GM12878 (cell line): ENCODE measurements at regions not wholly inside any gene's neighbourhood (a gene's known extent, or its start where the extent isn't known, plus 50 kb on each side); places are given as distances from the start of the nearest gene placed in this dataset.
A peak's percentile ranks its signal among the peaks of the same experiment; 100 is the strongest.

Experiments
- BHLHE40 ChIP-seq, 2 experiments: fragments of 450-650 bp in 1 of 2; IDR thresholded peaks; 2 replicates each; pipeline ENCODE4 v1.6.1; 2011 to 2017; ENCODE audit warnings: low read depth in 2 of 2, borderline replicate concordance in 1 of 2, improper control_type of control experiment in 1 of 2, low read length in 1 of 2, mild to moderate bottlenecking in 1 of 2
- BRCA1 ChIP-seq: IDR thresholded peaks from 2 replicates; pipeline ENCODE4 v1.6.1; 2011; ENCODE audit warnings: low read depth, low read length, improper control_type of control experiment
- CBX5 ChIP-seq: sonication (generic); IDR thresholded peaks from 2 replicates; pipeline ENCODE4 v1.6.1; 2016; ENCODE audit warnings: low read depth, moderate library complexity, mild to moderate bottlenecking, inconsistent platforms
- CEBPB ChIP-seq, 2 experiments: fragments of 150-350 bp in 1 of 2; IDR thresholded peaks; 2 replicates each; pipeline ENCODE4 v1.6.1; 2012 to 2014; ENCODE audit warnings: low read depth in 2 of 2, low read length in 2 of 2, borderline replicate concordance in 1 of 2, inconsistent platforms in 1 of 2
- CREB1 ChIP-seq: IDR thresholded peaks from 2 replicates; pipeline ENCODE4 v1.6.1; 2012; ENCODE audit warnings: low read depth, mild to moderate bottlenecking, inconsistent platforms
- HDAC6 ChIP-seq: fragments of 200-600 bp; sonication (generic); IDR thresholded peaks from one replicate; pipeline ENCODE4 v1.8.0; 2017; ENCODE audit warnings: antibody characterized with exemption; ENCODE audit not compliant: unreplicated experiment
- LARP7 ChIP-seq: fragments of 450-650 bp; IDR thresholded peaks from 2 replicates; pipeline ENCODE4 v1.6.1; 2017; ENCODE audit warnings: mild to moderate bottlenecking
- MEF2B ChIP-seq: fragments of 450-650 bp; IDR thresholded peaks from 2 replicates; pipeline ENCODE4 v1.6.1; 2018; ENCODE audit warnings: mild to moderate bottlenecking, moderate library complexity; ENCODE audit not compliant: partially characterized antibody, poor library complexity, severe bottlenecking
- MXI1 ChIP-seq: fragments of 150-350 bp; IDR thresholded peaks from 2 replicates; pipeline ENCODE4 v1.6.1; 2011; ENCODE audit warnings: low read depth, mild to moderate bottlenecking, inconsistent platforms, low read length, improper control_type of control experiment
- NFYA ChIP-seq: IDR thresholded peaks from 2 replicates; pipeline ENCODE4 v1.6.1; 2011; ENCODE audit warnings: low read depth, mild to moderate bottlenecking, low read length, improper control_type of control experiment, borderline replicate concordance
- NFYB ChIP-seq: IDR thresholded peaks from 2 replicates; pipeline ENCODE4 v1.6.1; 2011; ENCODE audit warnings: low read depth, mild to moderate bottlenecking, low read length, improper control_type of control experiment, moderate library complexity; ENCODE audit not compliant: insufficient read depth
- NR2F1 ChIP-seq: fragments of 450-650 bp; conservative IDR thresholded peaks from 2 replicates; pipeline ENCODE4 v1.6.1; 2017; ENCODE audit warnings: mild to moderate bottlenecking
- POU2F2 ChIP-seq: IDR thresholded peaks from 3 replicates; pipeline ENCODE4 v1.6.1; 2011; ENCODE audit warnings: low read depth, mild to moderate bottlenecking, low read length, borderline replicate concordance
- RBBP5 ChIP-seq: fragments of 200-600 bp; sonication (generic); conservative IDR thresholded peaks from 2 replicates; pipeline ENCODE4 v1.6.1; 2016
- SUPT20H ChIP-seq: IDR thresholded peaks from 2 replicates; pipeline ENCODE4 v1.6.1; 2011; ENCODE audit warnings: low read depth, mild to moderate bottlenecking, low read length, moderate library complexity, borderline replicate concordance; ENCODE audit not compliant: control insufficient read depth
- TAF1 ChIP-seq: IDR thresholded peaks from 2 replicates; pipeline ENCODE4 v1.6.1; 2011; ENCODE audit warnings: mild to moderate bottlenecking, low read depth, low read length, borderline replicate concordance
- YBX1 ChIP-seq: fragments of 450-650 bp; IDR thresholded peaks from 2 replicates; pipeline ENCODE4 v1.6.1; 2016; ENCODE audit warnings: antibody characterized with exemption
- ZBED1 ChIP-seq: IDR thresholded peaks from 2 replicates; pipeline ENCODE4 v1.6.1; 2016; ENCODE audit warnings: borderline replicate concordance
- TF ChIP-seq, protein P1 (sequence below): IDR thresholded peaks from 2 replicates; pipeline ENCODE4 v1.6.1; 2011; ENCODE audit warnings: borderline replicate concordance, low read depth, mild to moderate bottlenecking, moderate library complexity, mixed read lengths, low read length; ENCODE audit not compliant: insufficient read depth; ENCODE audit errors: extremely low read length
- TF ChIP-seq, protein P2 (sequence below): fragments of 450-650 bp; IDR thresholded peaks from 2 replicates; pipeline ENCODE4 v1.6.1; 2017; ENCODE audit warnings: low read depth, mild to moderate bottlenecking, moderate library complexity
- TF ChIP-seq, protein P3 (sequence below): fragments of 150-350 bp; IDR thresholded peaks from 2 replicates; pipeline ENCODE4 v1.6.1; 2014; ENCODE audit warnings: mild to moderate bottlenecking, low read depth, low read length
- TF ChIP-seq, protein P4 (sequence below): fragments of 450-650 bp; IDR thresholded peaks from 2 replicates; pipeline ENCODE4 v1.6.1; 2017; ENCODE audit warnings: mild to moderate bottlenecking, low read depth, inconsistent platforms; ENCODE audit not compliant: poor library complexity, severe bottlenecking
- TF ChIP-seq, protein P5 (sequence below): fragments of 450-650 bp; conservative IDR thresholded peaks from 2 replicates; pipeline ENCODE4 v1.6.1; 2017; ENCODE audit warnings: mild to moderate bottlenecking, moderate library complexity

DNA sequence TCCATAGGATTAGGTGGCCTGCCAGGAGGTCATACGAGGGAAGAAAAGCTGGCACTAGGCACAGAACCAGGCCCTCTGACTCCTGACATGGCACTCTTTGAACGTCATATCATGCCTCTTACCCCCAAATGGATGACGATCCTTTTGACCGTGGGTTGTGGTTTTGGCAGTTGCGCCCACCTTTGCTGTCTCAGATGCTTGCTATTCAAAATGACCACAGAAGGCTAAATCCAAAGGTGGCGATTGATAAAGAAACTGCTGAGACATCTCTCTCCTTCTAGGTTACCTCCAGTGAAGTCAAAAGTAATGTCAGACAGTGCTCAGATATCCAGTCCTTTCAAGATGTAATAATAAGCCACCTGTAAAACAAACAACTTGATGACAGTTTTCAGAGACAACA is 385.0 kb downstream of the EFNA5 start (continued):
- TF ChIP-seq, protein P1, sequence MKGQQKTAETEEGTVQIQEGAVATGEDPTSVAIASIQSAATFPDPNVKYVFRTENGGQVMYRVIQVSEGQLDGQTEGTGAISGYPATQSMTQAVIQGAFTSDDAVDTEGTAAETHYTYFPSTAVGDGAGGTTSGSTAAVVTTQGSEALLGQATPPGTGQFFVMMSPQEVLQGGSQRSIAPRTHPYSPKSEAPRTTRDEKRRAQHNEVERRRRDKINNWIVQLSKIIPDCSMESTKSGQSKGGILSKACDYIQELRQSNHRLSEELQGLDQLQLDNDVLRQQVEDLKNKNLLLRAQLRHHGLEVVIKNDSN: no peak
- TF ChIP-seq NFYA (no peak), CBX5 (no peak), SUPT20H (no peak), BHLHE40 (IDR thresholded peaks at IDR 0.05; ENCODE audit: borderline replicate concordance in 1 of 2, low read depth in 2 of 2, low read length in 1 of 2) (peak in 1 of 2 experiments; percentile 30; a peak in 1 of 4 replicates), CEBPB (IDR thresholded peaks at IDR 0.05; ENCODE audit: borderline replicate concordance in 1 of 2, low read depth in 2 of 2, low read length in 2 of 2) (no peak), CREB1 (peak; percentile 73), MXI1 (no peak), POU2F2 (peak; percentile 36; the same call in 1 of the 3 replicates), NR2F1 (0 out of 2 replicates have a peak, but pooled peaks have one; percentile 28), LARP7 (no peak), RBBP5 (no peak), HDAC6 (no peak), TAF1 (no peak), MEF2B (peak; percentile 48), ZBED1 (no peak), YBX1 (no peak), NFYB (no peak), BRCA1 (no peak)
- TF ChIP-seq, protein P2, sequence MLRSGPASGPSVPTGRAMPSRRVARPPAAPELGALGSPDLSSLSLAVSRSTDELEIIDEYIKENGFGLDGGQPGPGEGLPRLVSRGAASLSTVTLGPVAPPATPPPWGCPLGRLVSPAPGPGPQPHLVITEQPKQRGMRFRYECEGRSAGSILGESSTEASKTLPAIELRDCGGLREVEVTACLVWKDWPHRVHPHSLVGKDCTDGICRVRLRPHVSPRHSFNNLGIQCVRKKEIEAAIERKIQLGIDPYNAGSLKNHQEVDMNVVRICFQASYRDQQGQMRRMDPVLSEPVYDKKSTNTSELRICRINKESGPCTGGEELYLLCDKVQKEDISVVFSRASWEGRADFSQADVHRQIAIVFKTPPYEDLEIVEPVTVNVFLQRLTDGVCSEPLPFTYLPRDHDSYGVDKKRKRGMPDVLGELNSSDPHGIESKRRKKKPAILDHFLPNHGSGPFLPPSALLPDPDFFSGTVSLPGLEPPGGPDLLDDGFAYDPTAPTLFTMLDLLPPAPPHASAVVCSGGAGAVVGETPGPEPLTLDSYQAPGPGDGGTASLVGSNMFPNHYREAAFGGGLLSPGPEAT: no peak
- TF ChIP-seq, protein P3, sequence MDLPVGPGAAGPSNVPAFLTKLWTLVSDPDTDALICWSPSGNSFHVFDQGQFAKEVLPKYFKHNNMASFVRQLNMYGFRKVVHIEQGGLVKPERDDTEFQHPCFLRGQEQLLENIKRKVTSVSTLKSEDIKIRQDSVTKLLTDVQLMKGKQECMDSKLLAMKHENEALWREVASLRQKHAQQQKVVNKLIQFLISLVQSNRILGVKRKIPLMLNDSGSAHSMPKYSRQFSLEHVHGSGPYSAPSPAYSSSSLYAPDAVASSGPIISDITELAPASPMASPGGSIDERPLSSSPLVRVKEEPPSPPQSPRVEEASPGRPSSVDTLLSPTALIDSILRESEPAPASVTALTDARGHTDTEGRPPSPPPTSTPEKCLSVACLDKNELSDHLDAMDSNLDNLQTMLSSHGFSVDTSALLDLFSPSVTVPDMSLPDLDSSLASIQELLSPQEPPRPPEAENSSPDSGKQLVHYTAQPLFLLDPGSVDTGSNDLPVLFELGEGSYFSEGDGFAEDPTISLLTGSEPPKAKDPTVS: no peak
- TF ChIP-seq, protein P4, sequence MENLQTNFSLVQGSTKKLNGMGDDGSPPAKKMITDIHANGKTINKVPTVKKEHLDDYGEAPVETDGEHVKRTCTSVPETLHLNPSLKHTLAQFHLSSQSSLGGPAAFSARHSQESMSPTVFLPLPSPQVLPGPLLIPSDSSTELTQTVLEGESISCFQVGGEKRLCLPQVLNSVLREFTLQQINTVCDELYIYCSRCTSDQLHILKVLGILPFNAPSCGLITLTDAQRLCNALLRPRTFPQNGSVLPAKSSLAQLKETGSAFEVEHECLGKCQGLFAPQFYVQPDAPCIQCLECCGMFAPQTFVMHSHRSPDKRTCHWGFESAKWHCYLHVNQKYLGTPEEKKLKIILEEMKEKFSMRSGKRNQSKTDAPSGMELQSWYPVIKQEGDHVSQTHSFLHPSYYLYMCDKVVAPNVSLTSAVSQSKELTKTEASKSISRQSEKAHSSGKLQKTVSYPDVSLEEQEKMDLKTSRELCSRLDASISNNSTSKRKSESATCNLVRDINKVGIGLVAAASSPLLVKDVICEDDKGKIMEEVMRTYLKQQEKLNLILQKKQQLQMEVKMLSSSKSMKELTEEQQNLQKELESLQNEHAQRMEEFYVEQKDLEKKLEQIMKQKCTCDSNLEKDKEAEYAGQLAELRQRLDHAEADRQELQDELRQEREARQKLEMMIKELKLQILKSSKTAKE: peak; percentile 42
- TF ChIP-seq, protein P5, sequence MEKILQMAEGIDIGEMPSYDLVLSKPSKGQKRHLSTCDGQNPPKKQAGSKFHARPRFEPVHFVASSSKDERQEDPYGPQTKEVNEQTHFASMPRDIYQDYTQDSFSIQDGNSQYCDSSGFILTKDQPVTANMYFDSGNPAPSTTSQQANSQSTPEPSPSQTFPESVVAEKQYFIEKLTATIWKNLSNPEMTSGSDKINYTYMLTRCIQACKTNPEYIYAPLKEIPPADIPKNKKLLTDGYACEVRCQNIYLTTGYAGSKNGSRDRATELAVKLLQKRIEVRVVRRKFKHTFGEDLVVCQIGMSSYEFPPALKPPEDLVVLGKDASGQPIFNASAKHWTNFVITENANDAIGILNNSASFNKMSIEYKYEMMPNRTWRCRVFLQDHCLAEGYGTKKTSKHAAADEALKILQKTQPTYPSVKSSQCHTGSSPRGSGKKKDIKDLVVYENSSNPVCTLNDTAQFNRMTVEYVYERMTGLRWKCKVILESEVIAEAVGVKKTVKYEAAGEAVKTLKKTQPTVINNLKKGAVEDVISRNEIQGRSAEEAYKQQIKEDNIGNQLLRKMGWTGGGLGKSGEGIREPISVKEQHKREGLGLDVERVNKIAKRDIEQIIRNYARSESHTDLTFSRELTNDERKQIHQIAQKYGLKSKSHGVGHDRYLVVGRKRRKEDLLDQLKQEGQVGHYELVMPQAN: no peak
